ENCODE measurements at regions not wholly inside any gene's neighbourhood (a gene's known extent, or its start where the extent isn't known, plus 50 kb on each side); places are given as distances from the start of the nearest gene placed in this dataset.
"Not testable (repeated sequence)": the region's sequence is repeated elsewhere in the genome, so short reads cannot be mapped to it uniquely, and the experiment has no call there.

DNA sequence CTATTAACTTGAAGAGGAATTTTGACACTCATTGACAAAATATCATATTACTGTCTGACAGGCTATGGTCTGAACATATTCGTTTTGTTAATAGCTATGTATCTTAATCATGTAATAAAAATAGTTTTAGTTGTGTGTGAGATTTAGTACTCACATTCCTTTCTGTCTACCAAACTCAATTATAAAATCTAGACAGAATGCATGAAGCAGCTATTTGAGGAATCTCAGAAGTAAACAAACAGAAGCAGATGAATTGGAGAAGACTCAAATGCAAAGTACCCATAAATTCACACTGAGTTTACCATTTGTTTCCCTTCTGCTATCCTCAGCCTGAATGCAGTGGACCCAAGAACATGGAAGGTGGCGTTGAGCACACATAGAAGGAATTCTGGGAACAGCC, 841.6 kb upstream of the AADAT start:
- no peaks in the 10 kb centered on the region for H3K36me3 ChIP-seq (ENCODE audit: control insufficient read depth, insufficient read depth, low read length)
- FAIRE-seq: no peak
- TF ChIP-seq CTCF (IDR thresholded peaks at IDR 0.05; ENCODE audit: insufficient read depth, low read length, severe bottlenecking): no peak

GRCh38 chr4:170888660-170889059, 798.9 kb upstream of the AADAT start:
- no peak for FAIRE-seq
- Histone ChIP-seq H3K27me3 (ENCODE audit: control insufficient read depth, insufficient read depth, low read length) (no peaks in the 10 kb centered on the region), H3K36me3 (ENCODE audit: control insufficient read depth, insufficient read depth, low read length) (no peaks in the 10 kb centered on the region), H3K4me3 (ENCODE audit: low read depth, low read length) (no peak overlapping the region)
- no peak for TF ChIP-seq CTCF (IDR thresholded peaks at IDR 0.05; ENCODE audit: insufficient read depth, low read length, severe bottlenecking)
- no peak for DNase-seq (ENCODE audit: low read depth)

More for the DNA sequence above, 841.6 kb upstream of the AADAT start:
- no peak overlapping the region for H3K4me3 ChIP-seq (ENCODE audit: low read depth, low read length)
- no peak for DNase-seq (ENCODE audit: low read depth)
- H3K27me3 ChIP-seq (ENCODE audit: control insufficient read depth, insufficient read depth, low read length): no peaks in the 10 kb centered on the region

DNA sequence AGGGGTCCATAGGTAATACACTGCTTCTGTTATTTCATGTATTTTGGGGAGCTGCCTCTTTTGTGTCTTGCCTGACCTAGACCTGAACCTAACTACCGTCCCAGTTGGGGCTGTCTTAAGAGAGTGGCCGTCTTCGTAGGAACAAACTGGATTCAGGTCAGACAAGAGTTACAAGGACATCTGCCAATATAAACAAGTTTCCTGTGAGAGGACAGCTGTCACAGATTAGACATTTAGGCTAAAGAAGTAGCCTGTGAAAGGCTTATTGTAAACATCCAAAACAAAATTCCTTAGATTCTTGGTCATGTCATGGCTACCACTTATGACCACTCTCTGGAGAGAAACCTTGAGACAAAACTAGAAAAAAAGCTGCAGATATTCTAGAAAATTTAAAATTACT, 797.6 kb upstream of the AADAT start:
- Histone ChIP-seq H3K4me3 (ENCODE audit: low read depth, low read length) (no peak overlapping the region), H3K27me3 (ENCODE audit: control insufficient read depth, insufficient read depth, low read length) (no peaks in the 10 kb centered on the region), H3K36me3 (ENCODE audit: control insufficient read depth, insufficient read depth, low read length) (no peaks in the 10 kb centered on the region)
- DNase-seq (ENCODE audit: low read depth) (no peak), FAIRE-seq (no peak)
- TF ChIP-seq CTCF (IDR thresholded peaks at IDR 0.05; ENCODE audit: insufficient read depth, low read length, severe bottlenecking): no peak

DNA sequence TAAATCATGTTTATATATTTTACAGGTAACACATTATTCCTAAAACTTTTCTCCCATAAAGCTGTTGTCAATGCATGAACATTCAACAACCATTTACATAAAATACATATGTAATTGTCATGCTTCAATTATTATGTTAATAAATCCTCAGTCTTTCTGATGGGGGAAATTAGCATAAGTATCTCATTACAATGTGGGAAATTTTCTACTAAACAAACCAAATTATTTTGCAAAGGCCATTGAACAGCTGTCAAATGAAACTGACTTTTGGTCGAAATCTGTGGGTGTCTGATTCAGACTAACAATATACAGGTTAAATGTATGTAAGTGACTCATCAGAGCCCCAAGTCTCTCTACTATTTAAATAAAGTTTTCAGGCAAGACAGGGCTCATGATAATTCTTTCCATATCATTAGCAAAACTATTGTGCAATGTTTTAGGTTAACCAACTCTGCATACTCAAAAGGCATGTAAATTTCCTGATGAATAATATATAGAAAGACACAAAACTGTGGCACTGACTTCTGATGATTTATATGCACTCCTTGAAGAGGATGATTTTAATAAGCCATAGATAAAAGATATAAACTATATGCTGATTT, 795.3 kb upstream of the AADAT start:
- Histone ChIP-seq H3K4me3 (ENCODE audit: low read depth, low read length) (no peak overlapping the region), H3K36me3 (ENCODE audit: control insufficient read depth, insufficient read depth, low read length) (no peaks in the 10 kb centered on the region), H3K27me3 (ENCODE audit: control insufficient read depth, insufficient read depth, low read length) (no peaks in the 10 kb centered on the region)
- no peak for TF ChIP-seq CTCF (IDR thresholded peaks at IDR 0.05; ENCODE audit: insufficient read depth, low read length, severe bottlenecking)
- FAIRE-seq (no peak), DNase-seq (ENCODE audit: low read depth) (peak; percentile 48)

GRCh38 chr4:170881646-170882045, 791.9 kb upstream of the AADAT start:
- not testable (repeated sequence) for H3K36me3 ChIP-seq (ENCODE audit: control insufficient read depth, insufficient read depth, low read length); H3K4me3 ChIP-seq (ENCODE audit: low read depth, low read length); H3K27me3 ChIP-seq (ENCODE audit: control insufficient read depth, insufficient read depth, low read length); DNase-seq (ENCODE audit: low read depth); FAIRE-seq

DNA sequence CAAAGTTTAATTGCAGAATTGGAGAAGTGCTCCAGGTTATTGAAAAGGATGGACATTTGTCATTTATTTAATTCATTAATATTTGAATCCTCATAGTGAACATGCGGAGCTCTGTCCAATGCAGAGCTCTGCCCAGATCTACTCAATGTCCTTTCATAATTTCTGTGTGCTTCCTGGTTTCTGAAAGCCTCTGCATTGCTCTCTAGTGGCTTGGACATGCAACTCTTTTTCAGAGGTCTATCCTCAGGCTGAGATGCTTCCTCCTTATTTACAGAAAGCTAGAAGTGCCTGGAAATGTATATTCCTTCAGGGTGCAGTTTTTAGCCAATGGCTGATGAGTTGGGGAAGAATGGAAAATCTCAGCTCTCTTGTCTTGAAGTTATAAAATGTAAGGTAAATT, 786.1 kb upstream of the AADAT start:
- DNase-seq (ENCODE audit: low read depth): no peak
- FAIRE-seq: no peak
- no peak for TF ChIP-seq CTCF (IDR thresholded peaks at IDR 0.05; ENCODE audit: insufficient read depth, low read length, severe bottlenecking)
- no peaks in the 10 kb centered on the region for H3K27me3 ChIP-seq (ENCODE audit: control insufficient read depth, insufficient read depth, low read length)
- H3K4me3 ChIP-seq (ENCODE audit: low read depth, low read length): no peak overlapping the region
- no peaks in the 10 kb centered on the region for H3K36me3 ChIP-seq (ENCODE audit: control insufficient read depth, insufficient read depth, low read length)

All from bronchial epithelial cell (primary cell).